ENCODE measurements at regions not wholly inside any gene's neighbourhood (a gene's known extent, or its start where the extent isn't known, plus 50 kb on each side); places are given as distances from the start of the nearest gene placed in this dataset.
"Not testable (repeated sequence)": the region's sequence is repeated elsewhere in the genome, so short reads cannot be mapped to it uniquely, and the experiment has no call there.

DNA sequence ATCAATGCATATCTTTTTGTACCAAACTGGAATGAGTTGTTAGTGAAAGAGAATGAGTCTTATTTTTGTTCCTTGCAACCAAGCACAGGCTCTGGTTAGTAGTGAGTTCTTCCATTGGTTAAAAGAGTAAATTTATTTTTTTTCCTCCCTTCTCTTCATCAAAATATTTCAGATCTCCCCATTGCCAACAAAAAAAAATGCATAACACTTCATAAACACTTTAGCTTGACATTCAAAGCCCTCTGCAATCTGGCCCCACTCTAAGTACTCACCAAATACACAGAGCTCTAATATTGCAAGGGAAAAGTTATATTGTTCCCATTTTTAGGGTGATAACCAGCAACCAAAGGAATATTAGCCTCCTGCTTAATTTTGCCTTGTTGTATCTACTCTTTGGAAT, 333.0 kb upstream of the LUZP2 start:
- Histone ChIP-seq H3K4me3 (ENCODE audit: low read depth, low read length) (no peak overlapping the region), H3K9me3 (no peaks in the 10 kb centered on the region), H3K4me1 (no peaks in the 10 kb centered on the region), H3K36me3 (no peaks in the 10 kb centered on the region), H3K27me3 (no peaks in the 10 kb centered on the region)
- no peak for TF ChIP-seq CTCF (IDR thresholded peaks at IDR 0.05; ENCODE audit: low read depth, low read length)
- no peak for DNase-seq

DNA sequence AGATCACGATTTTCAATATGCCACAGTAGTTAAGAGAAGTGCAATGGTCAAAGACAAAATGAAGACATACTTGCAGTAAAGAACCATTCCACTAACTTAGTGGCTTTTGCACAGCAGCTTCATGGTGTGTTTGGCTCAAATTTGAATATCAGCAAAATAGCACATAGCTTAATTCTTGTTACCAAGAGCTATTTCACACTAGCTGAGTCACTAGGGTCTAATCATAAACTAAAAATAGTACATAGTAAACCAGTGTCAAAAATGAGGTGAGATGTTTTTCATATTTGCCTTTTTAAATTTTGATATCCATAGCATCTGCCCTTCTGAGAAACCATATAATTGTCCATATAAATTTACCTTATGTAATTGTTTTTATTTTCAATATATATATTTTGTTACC, 325.0 kb upstream of the LUZP2 start:
- H3K9me3 ChIP-seq: no peaks in the 10 kb centered on the region
- no peak for DNase-seq
- no peaks in the 10 kb centered on the region for H3K27me3 ChIP-seq
- H3K4me1 ChIP-seq: no peaks in the 10 kb centered on the region
- no peak overlapping the region for H3K4me3 ChIP-seq (ENCODE audit: low read depth, low read length)
- TF ChIP-seq CTCF (IDR thresholded peaks at IDR 0.05; ENCODE audit: low read depth, low read length): no peak
- no peaks in the 10 kb centered on the region for H3K36me3 ChIP-seq

DNA sequence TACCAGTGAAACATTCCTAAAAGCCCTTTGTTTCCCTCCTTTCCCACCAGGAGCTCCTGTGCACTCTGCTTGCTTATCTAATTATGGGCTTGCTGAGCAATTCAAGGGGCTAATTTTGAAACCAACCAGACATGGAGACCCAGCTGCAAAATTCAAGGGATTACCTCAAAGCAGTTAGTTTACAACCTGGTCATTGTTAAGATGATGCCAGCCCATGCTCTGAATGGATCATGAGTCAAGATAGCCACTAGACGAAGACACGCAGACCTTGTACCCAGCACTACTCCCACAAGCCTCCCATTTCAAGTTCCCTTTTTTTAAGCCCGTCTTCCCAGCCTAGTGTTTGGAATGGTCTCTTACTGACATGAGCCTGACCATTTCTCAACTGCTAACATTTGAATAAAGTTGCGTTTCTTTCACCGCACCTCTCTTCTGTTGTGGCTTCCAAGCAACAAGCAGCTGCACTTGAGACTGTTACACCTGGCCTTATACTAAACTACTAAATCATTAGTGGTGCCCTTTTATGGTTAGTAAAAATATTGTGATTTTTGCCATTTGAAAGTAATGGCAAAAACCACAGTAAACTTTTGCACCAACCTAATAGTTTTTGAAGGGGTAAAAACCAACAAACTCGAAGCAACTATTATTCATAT, 315.3 kb upstream of the LUZP2 start:
- no peaks in the 10 kb centered on the region; the same call in 1 of the 2 replicates for H3K4me1 ChIP-seq
- H3K9me3 ChIP-seq: no peaks in the 10 kb centered on the region
- H3K27me3 ChIP-seq: no peaks in the 10 kb centered on the region
- no peak overlapping the region for H3K4me3 ChIP-seq (ENCODE audit: low read depth, low read length)
- TF ChIP-seq CTCF (IDR thresholded peaks at IDR 0.05; ENCODE audit: low read depth, low read length): no peak
- H3K36me3 ChIP-seq: no peaks in the 10 kb centered on the region
- DNase-seq: no peak

DNA sequence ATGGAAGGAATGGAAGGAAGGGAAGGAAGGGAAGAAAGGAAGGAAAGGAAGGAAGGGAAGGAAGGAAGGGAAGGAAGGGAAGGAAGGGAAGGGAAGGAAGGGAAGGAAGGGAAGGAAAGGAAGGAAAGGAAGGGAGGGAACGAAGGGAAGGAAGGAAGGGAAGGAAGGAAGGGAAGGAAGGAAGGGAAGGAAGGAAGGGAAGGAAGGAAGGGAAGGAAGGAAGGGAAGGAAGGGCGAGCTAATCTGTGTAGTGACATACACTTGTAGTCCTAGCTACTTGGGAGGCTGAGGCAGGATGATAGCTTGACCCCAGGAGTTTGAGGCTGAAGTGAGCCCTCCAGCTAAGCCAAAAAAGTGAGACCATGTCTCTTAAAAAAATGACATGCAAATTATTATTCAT, 311.3 kb upstream of the LUZP2 start:
- H3K9me3 ChIP-seq; H3K27me3 ChIP-seq; H3K4me1 ChIP-seq; DNase-seq; H3K36me3 ChIP-seq; H3K4me3 ChIP-seq (ENCODE audit: low read depth, low read length): not testable (repeated sequence)

DNA sequence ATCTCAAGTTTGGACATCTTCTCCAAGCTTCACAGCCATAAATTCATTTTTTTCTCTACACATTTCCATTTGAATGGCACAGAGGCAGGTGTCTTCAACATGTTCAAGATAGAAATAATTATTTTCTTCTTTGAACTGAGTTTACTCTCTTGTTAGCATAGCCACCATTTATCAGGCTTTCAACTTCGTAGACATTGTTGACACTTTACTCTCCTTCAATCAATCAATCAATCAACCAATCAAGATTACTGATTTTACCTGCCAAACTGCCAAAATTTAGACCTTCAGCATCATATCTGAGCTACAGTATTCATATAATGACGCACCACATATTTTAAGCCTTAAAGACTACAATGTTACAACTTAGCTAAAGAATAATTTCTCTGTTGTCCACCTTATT, 300.1 kb upstream of the LUZP2 start:
- Histone ChIP-seq H3K9me3 (no peaks in the 10 kb centered on the region), H3K4me1 (no peaks in the 10 kb centered on the region), H3K27me3 (no peaks in the 10 kb centered on the region), H3K36me3 (no peaks in the 10 kb centered on the region), H3K4me3 (ENCODE audit: low read depth, low read length) (no peak overlapping the region)
- DNase-seq: no peak
- TF ChIP-seq CTCF (IDR thresholded peaks at IDR 0.05; ENCODE audit: low read depth, low read length): no peak

DNA sequence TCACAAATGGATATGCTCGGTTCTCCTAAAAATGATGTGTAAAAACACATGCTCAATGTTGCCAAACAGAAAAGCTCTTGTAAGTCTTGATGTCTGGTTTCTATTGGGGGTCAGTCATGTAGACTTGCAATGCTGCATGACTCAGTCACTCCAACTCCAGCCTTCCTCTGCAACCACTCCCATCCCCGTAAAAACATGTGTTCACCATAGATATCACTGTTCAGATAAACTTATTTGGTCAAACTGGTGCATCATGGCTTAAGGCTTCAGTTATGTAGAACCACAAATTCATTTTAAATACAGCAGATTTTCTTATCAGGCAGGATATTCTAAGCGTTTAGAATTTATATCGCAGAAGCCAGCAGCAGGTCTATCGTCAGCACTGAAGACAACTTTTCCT, 298.4 kb upstream of the LUZP2 start:
- Histone ChIP-seq H3K4me1 (no peaks in the 10 kb centered on the region), H3K9me3 (no peaks in the 10 kb centered on the region), H3K27me3 (no peaks in the 10 kb centered on the region), H3K4me3 (ENCODE audit: low read depth, low read length) (no peak overlapping the region), H3K36me3 (no peaks in the 10 kb centered on the region)
- no peak for DNase-seq
- no peak for TF ChIP-seq CTCF (IDR thresholded peaks at IDR 0.05; ENCODE audit: low read depth, low read length)

- Histone ChIP-seq H3K9me3 (no peaks in the 10 kb centered on the region), H3K36me3 (no peaks in the 10 kb centered on the region), H3K27me3 (no peaks in the 10 kb centered on the region), H3K4me1 (no peaks in the 10 kb centered on the region), H3K4me3 (ENCODE audit: low read depth, low read length) (no peak overlapping the region)
- TF ChIP-seq CTCF (IDR thresholded peaks at IDR 0.05; ENCODE audit: low read depth, low read length): no peak
- DNase-seq: no peak
These were observed 297.4 kb upstream of the LUZP2 start for GRCh38 chr11:24199461-24199860.
